GM12891 (cell line): ENCODE measurements at regions not wholly inside any gene's neighbourhood (a gene's known extent, or its start where the extent isn't known, plus 50 kb on each side); places are given as distances from the start of the nearest gene placed in this dataset.

Source experiments
- POLR2A ChIP-seq: IDR thresholded peaks from 2 replicates; pipeline ENCODE4 v1.6.1; 2011; ENCODE audit warnings: low read depth, low read length, control low read depth
- POLR2AphosphoS5 ChIP-seq: IDR thresholded peaks from 2 replicates; pipeline ENCODE4 v1.6.1; 2011; ENCODE audit warnings: low read depth, low read length, control low read depth

DNA sequence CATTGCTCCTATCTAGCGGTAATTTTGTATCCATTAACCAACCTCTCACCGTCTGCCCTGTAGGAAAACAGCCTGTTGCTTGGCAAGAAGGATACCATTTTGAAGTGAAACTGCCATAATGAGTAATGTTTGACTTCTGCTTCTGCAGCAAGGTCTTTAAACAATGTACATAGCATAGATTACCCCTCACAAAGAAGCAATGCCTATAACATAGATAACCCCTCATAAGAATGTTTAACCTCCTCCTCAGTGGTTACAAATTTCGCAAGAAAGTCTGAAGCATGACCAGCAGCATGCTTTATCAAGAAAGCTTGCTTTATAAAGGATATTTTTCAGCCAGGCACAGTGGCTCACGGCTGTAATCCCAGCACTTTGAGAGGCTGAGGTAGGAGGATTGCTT lies 61.2 kb upstream of the MFGE8 start:
- TF ChIP-seq POLR2A (no peak), POLR2AphosphoS5 (no peak)
